GM04503 (cell line): ENCODE measurements at regions not wholly inside any gene's neighbourhood (a gene's known extent, or its start where the extent isn't known, plus 50 kb on each side); places are given as distances from the start of the nearest gene placed in this dataset.

Experiments used
- DNase-seq: peaks from one replicate; pipeline ENCODE4 v3.0.0-alpha.2; 2012; ENCODE audit warnings: low read depth

GRCh38 chr1:193785850-193786420 is 599.5 kb upstream of the B3GALT2 start:
- DNase-seq = no peak

GRCh38 chr1:193774536-193775323 is 588.3 kb upstream of the B3GALT2 start:
- no peak for DNase-seq

- DNase-seq = no peak
Measured at GRCh38 chr1:193771596-193771995, 585.2 kb upstream of the B3GALT2 start.

GRCh38 chr1:193769651-193770050 is 583.2 kb upstream of the B3GALT2 start:
- no peak for DNase-seq

GRCh38 chr1:193767886-193768285 is 581.5 kb upstream of the B3GALT2 start:
- DNase-seq = no peak

- no peak for DNase-seq
Measured at GRCh38 chr1:193766329-193766728, 579.9 kb upstream of the B3GALT2 start.

GRCh38 chr1:193763266-193763665 is 576.9 kb upstream of the B3GALT2 start:
- no peak for DNase-seq

GRCh38 chr1:193762236-193762635 is 575.8 kb upstream of the B3GALT2 start:
- DNase-seq = no peak

GRCh38 chr1:193755441-193755840 is 569.0 kb upstream of the B3GALT2 start:
- DNase-seq = no peak

- DNase-seq = no peak
Measured at GRCh38 chr1:193754732-193755427, 568.5 kb upstream of the B3GALT2 start.

- DNase-seq = no peak
Measured at GRCh38 chr1:193754151-193754550, 567.7 kb upstream of the B3GALT2 start.

- no peak for DNase-seq
Measured at GRCh38 chr1:193753038-193753756, 566.8 kb upstream of the B3GALT2 start.

- no peak for DNase-seq
Measured at GRCh38 chr1:193749868-193750267, 563.5 kb upstream of the B3GALT2 start.

- no peak for DNase-seq
Measured at GRCh38 chr1:193747579-193747978, 561.2 kb upstream of the B3GALT2 start.

- no peak for DNase-seq
Measured at GRCh38 chr1:193741228-193741627, 554.8 kb upstream of the B3GALT2 start.

GRCh38 chr1:193740762-193741161 is 554.3 kb upstream of the B3GALT2 start:
- no peak for DNase-seq

GRCh38 chr1:193736507-193736906 is 550.1 kb upstream of the B3GALT2 start:
- DNase-seq = no peak

GRCh38 chr1:193733674-193734073 is 547.3 kb upstream of the B3GALT2 start:
- DNase-seq = no peak

GRCh38 chr1:193730017-193730416 is 543.6 kb upstream of the B3GALT2 start:
- DNase-seq = no peak

- no peak for DNase-seq
Measured at GRCh38 chr1:193729429-193729828, 543.0 kb upstream of the B3GALT2 start.

GRCh38 chr1:193727850-193728249 is 541.4 kb upstream of the B3GALT2 start:
- no peak for DNase-seq

GRCh38 chr1:193726722-193727121 is 540.3 kb upstream of the B3GALT2 start:
- no peak for DNase-seq

GRCh38 chr1:193712392-193712791 is 526.0 kb upstream of the B3GALT2 start:
- DNase-seq = no peak
